GM18519 (cell line): ENCODE measurements at regions not wholly inside any gene's neighbourhood (a gene's known extent, or its start where the extent isn't known, plus 50 kb on each side); places are given as distances from the start of the nearest gene placed in this dataset.

Experiments used
- ATAC-seq: cut with Tn5 transposase; IDR thresholded peaks from one replicate; pipeline ENCODE4 v1.9.1; 2021; ENCODE audit warnings: mild to moderate bottlenecking, moderate library complexity; ENCODE audit not compliant: unreplicated experiment, low FRiP score

- no peak for ATAC-seq
Observed at GRCh38 chr2:64196963-64197362, 52.7 kb upstream of the PELI1 start.

- ATAC-seq: no peak
Observed at GRCh38 chr2:64201151-64201550, 56.9 kb upstream of the PELI1 start.

- ATAC-seq: no peak
Observed at GRCh38 chr2:64202206-64202845, 58.1 kb upstream of the PELI1 start.

GRCh38 chr2:64203131-64203857, 59.1 kb upstream of the PELI1 start:
- ATAC-seq: no peak

GRCh38 chr2:64203858-64204632, 59.8 kb upstream of the PELI1 start:
- ATAC-seq: peak; percentile 40

- no peak for ATAC-seq
Observed at GRCh38 chr2:64204703-64205102, 60.5 kb upstream of the PELI1 start.

GRCh38 chr2:64205415-64205814, 61.2 kb upstream of the PELI1 start:
- ATAC-seq: no peak

- no peak for ATAC-seq
Observed at GRCh38 chr2:64207573-64207972, 63.4 kb upstream of the PELI1 start.

- ATAC-seq: no peak
Observed at GRCh38 chr2:64210816-64211215, 66.6 kb upstream of the PELI1 start.

GRCh38 chr2:64211276-64211921, 67.2 kb upstream of the PELI1 start:
- no peak for ATAC-seq

- no peak for ATAC-seq
Observed at GRCh38 chr2:64212346-64212745, 68.1 kb upstream of the PELI1 start.

GRCh38 chr2:64212801-64213321, 68.6 kb upstream of the PELI1 start:
- ATAC-seq: no peak

- ATAC-seq: peak; percentile 31
Observed at GRCh38 chr2:64213532-64214275, 69.5 kb upstream of the PELI1 start.

- peak; percentile 42 for ATAC-seq
Observed at GRCh38 chr2:64214281-64215115, 70.3 kb upstream of the PELI1 start.

- ATAC-seq: no peak
Observed at GRCh38 chr2:64217198-64217869, 73.1 kb upstream of the PELI1 start.

GRCh38 chr2:64218137-64218802, 74.0 kb upstream of the PELI1 start:
- no peak for ATAC-seq

- no peak for ATAC-seq
Observed at GRCh38 chr2:64219149-64219548, 74.9 kb upstream of the PELI1 start.

GRCh38 chr2:64220265-64220664, 76.0 kb upstream of the PELI1 start:
- ATAC-seq: no peak
